Omental fat pad (tissue), 3 donors: ENCODE measurements at regions not wholly inside any gene's neighbourhood (a gene's known extent, or its start where the extent isn't known, plus 50 kb on each side); places are given as distances from the start of the nearest gene placed in this dataset.

Source experiments
- ATAC-seq: fragments of 150-250 bp; one replicate; pipeline ENCODE4 v1.9.1; 2016; ENCODE audit warnings: mild to moderate bottlenecking, moderate library complexity; ENCODE audit not compliant: low FRiP score
- DNase-seq: peaks from one replicate; pipeline ENCODE4 v3.0.0-alpha.2; 2019; ENCODE audit warnings: low spot score
- TF ChIP-seq, protein P1 (sequence below), 3 donors: fragments of 450-650 bp; IDR thresholded peaks; one replicate each; pipeline ENCODE4 v1.5.1; 2016 to 2017; ENCODE audit warnings: antibody characterized with exemption in 3 of 3, mild to moderate bottlenecking in 3 of 3, moderate library complexity in 2 of 3

DNA sequence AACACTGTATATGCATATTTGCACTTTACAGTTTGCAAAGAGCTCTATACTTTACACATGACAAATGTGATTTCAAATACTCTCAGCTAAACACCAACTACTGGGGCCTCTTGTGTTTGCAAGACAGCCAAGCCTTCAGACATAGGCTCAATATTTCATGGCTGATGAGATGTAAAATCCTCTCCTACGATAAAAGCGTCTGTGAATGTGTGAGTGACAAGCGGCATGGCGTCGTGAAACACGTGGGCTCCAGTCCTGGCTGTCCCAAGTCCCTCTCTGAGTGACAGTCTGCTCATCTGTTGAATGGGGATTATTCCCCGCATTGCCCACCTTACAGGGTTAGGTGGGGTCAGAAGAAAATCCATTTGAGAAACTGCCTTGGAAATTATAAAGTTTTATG, 489.8 kb downstream of the RNF144A start:
- ATAC-seq (no peak), DNase-seq (no peak)
- TF ChIP-seq, protein P1, sequence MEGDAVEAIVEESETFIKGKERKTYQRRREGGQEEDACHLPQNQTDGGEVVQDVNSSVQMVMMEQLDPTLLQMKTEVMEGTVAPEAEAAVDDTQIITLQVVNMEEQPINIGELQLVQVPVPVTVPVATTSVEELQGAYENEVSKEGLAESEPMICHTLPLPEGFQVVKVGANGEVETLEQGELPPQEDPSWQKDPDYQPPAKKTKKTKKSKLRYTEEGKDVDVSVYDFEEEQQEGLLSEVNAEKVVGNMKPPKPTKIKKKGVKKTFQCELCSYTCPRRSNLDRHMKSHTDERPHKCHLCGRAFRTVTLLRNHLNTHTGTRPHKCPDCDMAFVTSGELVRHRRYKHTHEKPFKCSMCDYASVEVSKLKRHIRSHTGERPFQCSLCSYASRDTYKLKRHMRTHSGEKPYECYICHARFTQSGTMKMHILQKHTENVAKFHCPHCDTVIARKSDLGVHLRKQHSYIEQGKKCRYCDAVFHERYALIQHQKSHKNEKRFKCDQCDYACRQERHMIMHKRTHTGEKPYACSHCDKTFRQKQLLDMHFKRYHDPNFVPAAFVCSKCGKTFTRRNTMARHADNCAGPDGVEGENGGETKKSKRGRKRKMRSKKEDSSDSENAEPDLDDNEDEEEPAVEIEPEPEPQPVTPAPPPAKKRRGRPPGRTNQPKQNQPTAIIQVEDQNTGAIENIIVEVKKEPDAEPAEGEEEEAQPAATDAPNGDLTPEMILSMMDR (IDR thresholded peaks at IDR 0.05), result no peak

DNA sequence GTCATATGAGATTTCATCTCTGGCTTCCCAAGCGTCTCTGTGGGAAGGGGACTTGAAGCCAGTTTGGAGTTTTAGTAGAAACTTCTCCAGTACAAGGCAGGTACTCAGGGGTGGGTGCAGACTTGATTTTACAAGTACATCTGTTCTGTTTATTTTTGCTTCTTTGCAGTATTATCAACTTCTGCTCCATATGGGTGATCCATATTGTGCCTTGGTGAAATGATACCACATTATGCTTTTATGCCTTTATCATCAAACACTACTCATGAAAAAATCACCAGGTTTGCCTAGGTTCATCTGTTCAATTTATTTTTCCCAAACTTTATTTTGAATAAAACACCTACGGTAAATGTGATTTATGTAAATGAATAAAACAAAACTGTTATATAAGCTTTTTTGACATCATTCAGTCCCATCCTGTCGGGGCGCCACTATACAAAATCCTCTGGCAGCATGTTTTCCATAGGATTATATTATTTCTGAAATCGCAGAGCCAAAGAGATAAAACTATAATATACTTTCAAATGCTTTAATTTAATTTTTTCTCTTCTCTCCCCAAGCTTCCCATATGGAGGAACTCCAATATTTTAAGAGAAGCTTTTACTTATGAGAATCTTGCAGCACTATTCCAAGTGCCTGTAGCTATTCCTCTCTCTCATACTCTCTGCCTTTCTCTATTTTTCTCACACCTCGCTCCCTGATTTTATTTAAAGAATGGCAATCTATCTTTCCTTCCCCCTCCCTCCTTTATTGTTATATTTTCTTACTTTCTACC, 490.9 kb downstream of the RNF144A start:
- TF ChIP-seq, protein P1 (IDR thresholded peaks at IDR 0.05), result no peak
- DNase-seq (no peak), ATAC-seq (no peak)

DNA sequence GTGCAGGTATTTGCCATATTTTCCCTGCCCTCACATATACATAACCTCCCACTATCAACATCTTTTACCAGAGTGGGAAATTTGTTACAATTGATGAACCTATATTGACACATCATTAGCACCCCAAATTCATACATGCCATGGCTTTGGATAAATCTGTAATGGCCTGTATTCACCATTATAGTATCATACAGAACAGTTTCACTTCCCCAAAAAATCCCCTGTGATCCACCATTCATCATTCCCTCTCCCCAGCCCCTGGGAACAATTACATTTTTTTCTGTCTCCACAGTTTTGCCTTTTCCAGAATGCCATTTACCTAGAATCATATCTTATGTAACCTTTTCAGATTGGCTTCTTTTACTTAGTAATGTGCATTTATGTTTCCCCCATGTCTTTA, 494.5 kb downstream of the RNF144A start:
- ATAC-seq (no peak), DNase-seq (no peak)

DNA sequence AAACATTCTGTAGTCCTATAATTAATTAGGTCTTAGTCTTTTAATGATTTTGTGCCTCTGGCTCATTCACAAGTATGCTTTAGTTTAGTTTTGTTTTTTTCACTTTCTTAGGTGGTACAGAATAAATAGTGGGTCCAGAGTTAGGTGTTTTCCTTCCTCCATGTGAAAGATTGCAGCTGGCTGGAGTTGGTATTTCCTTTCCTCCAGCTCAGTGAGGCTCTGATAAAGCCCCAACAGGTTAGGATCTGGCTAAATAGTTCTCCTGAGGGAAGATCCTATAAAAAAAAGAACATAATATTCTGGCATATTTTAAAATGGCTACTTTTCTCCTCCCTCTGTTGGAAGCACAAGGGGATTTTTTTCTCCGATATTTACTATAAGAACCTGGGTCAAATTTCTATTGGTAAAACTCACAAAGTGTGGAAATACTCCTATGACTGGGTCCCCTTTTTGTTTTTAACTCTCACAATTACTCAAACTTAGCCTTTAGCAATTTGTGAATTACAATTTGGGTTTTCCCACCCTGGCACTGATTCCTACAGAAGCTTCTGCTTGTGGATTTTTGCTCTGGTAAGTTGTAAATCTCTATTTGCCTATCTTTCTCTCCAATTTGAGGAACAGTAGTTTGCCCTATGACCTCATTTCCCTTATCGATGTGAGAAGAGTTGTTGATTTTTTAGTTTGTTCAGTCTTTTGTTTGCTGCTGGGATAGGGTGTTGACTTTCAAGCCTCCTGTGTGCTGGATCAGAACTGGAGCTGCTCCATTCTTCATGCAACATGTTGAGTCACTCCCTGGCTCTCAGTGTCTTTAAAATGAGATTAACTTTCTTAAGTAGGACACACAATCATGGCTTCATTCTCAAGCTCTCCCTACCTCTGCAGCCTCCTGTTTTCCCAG, 500.9 kb downstream of the RNF144A start:
- no peak for ATAC-seq
- TF ChIP-seq, protein P1 (IDR thresholded peaks at IDR 0.05), result no peak
- no peak for DNase-seq

More for the DNA sequence above, 494.5 kb downstream of the RNF144A start:
- TF ChIP-seq, protein P1 (IDR thresholded peaks at IDR 0.05), result no peak

DNA sequence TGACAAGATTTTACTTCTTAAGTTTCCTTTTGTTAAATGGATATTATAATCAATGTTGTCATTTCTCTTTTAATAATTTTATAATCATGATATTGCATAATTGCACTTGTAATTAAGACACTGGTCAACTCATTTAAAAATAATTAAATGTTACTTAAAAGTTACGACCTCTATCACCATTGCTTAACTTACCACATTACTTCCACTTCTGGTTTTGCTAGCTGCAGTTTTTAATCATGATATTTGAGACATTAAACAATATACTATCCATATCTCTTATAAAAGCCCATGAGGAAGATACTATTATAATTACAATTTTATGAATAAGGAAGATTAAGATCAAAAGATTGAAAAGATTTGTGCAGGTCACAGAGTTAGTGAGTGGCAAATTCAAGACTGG, 502.0 kb downstream of the RNF144A start:
- TF ChIP-seq, protein P1 (IDR thresholded peaks at IDR 0.05), result no peak
- ATAC-seq (no peak), DNase-seq (no peak)

DNA sequence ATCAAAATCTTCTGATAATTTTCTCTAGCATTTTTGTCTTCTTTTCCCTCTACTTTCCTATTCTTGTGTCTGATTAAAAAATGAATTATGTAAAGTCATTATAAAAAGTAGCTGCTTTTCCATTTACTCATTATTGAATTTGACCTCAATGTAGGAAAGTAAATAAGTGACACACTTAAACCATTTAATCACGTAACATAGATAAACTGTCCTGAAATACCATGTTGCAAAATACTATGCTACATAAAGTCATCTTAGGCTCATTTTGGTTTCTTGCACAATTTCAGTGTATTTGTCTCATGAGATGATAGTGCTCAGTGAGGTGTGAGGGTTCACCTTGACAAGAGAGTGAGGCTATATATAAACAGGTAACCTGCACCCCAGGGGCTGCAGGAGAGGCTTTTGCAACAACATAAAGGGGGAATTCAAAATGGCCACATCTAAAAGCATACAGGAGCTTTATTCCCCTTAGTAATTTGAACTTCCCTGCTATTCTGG, 502.7 kb downstream of the RNF144A start:
- no peak for ATAC-seq
- TF ChIP-seq, protein P1 (IDR thresholded peaks at IDR 0.05), result no peak
- DNase-seq, result no peak
